ENCODE measurements at regions not wholly inside any gene's neighbourhood (a gene's known extent, or its start where the extent isn't known, plus 50 kb on each side); places are given as distances from the start of the nearest gene placed in this dataset.

GRCh38 chr10:121291823-121292222 lies 306.4 kb downstream of the FGFR2 start:
- TF ChIP-seq CTCF (conservative IDR thresholded peaks at IDR 0.05; ENCODE audit: low read length) (no peak), EZH2phosphoT487 (IDR thresholded peaks at IDR 0.05; ENCODE audit: borderline replicate concordance) (no peak)
